ENCODE measurements at regions not wholly inside any gene's neighbourhood (a gene's known extent, or its start where the extent isn't known, plus 50 kb on each side); places are given as distances from the start of the nearest gene placed in this dataset.

- TF ChIP-seq CTCF (conservative IDR thresholded peaks at IDR 0.05; ENCODE audit: low read depth in 2 of 2), result no peak
- TF ChIP-seq POLR2AphosphoS5 (IDR thresholded peaks at IDR 0.05; ENCODE audit: low read depth), result no peak
- TF ChIP-seq EZH2 (IDR thresholded peaks at IDR 0.05; ENCODE audit: low read depth, unreplicated experiment), result no peak
- no peak for TF ChIP-seq EZH2phosphoT487 (IDR thresholded peaks at IDR 0.05; ENCODE audit: unreplicated experiment)
Measured at GRCh38 chr5:50969151-50970031, 303.0 kb downstream of the PARP8 start.

All from GM23338 (cell line).